Stomach (tissue), 8 donors: ENCODE measurements at regions not wholly inside any gene's neighbourhood (a gene's known extent, or its start where the extent isn't known, plus 50 kb on each side); places are given as distances from the start of the nearest gene placed in this dataset.

Experiments
- DNase-seq, 2 donors: peaks; one replicate each; pipeline versions ENCODE4 v3.0.0 to v3.0.0-alpha.2; 2013 to 2019
- H3K27ac ChIP-seq, 5 donors: fragments of 200-600 bp in 4 of 5; sonication (generic) in 4 of 5; one replicate each; pipeline ENCODE4 v1.5.1; 2013 to 2019; ENCODE audit warnings: mild to moderate bottlenecking in 1 of 5, moderate library complexity in 1 of 5
- H3K27me3 ChIP-seq, 3 donors: fragments of 200-600 bp; sonication (generic); one replicate each; pipeline ENCODE4 v1.5.1; 2017 to 2019; ENCODE audit warnings: mixed run types in 1 of 3
- H3K36me3 ChIP-seq, 4 donors: fragments of 200-600 bp; sonication (generic); 1 replicate in 3 of 4; 2 replicates in 1 of 4; pipeline ENCODE4 v1.5.1; 2016 to 2019
- H3K4me1 ChIP-seq, 4 donors: fragments of 200-600 bp; sonication (generic); one replicate each; pipeline ENCODE4 v1.5.1; 2016 to 2019
- H3K4me3 ChIP-seq, 4 donors: fragments of 200-600 bp; sonication (generic) in 3 of 4; one replicate each; pipeline ENCODE4 v1.5.1; 2016 to 2019; ENCODE audit warnings: mild to moderate bottlenecking in 1 of 4
- H3K9me3 ChIP-seq, 4 donors: fragments of 200-600 bp; sonication (generic); one replicate each; pipeline ENCODE4 v1.5.1; 2016 to 2019
- CTCF ChIP-seq, 7 experiments: fragments of 450-650 bp in 4 of 7; fragments of 200-600 bp in 3 of 7; sonication (generic) in 3 of 7; IDR thresholded peaks; one replicate each; pipeline ENCODE4 v1.5.1; 2016 to 2019; ENCODE audit warnings: antibody characterized with exemption in 7 of 7, control low read depth in 2 of 7, mild to moderate bottlenecking in 1 of 7
- EP300 ChIP-seq: sonication (generic); formaldehyde crosslinking; IDR thresholded peaks from one replicate; pipeline ENCODE4 v1.6.1; 2017; ENCODE audit warnings: antibody characterized with exemption
- POLR2A ChIP-seq, 4 donors: fragments of 450-650 bp; IDR thresholded peaks; one replicate each; pipeline ENCODE4 v1.6.1; 2016; ENCODE audit warnings: antibody characterized with exemption in 4 of 4, control low read depth in 2 of 4, mild to moderate bottlenecking in 1 of 4, moderate library complexity in 1 of 4
- POLR2AphosphoS5 ChIP-seq, 3 donors: sonication (generic); formaldehyde crosslinking; IDR thresholded peaks; one replicate each; pipeline ENCODE4 v1.6.1; 2016; ENCODE audit warnings: antibody characterized with exemption in 3 of 3
- WGBS, 5 donors: extraction: QIAGEN DNeasy Blood & Tissue Kit in 3 of 5; methylation state at CpG; one replicate each; pipeline versions ENCODE4 v1.1.5 to v1.1.7; 2013 to 2018; 5-methylcytosine and 5-hydroxymethylcytosine counted together
- intact Hi-C: fragments of 100-400 bp; cut with DNase I; formaldehyde crosslinking; loops from one replicate; pipeline ENCODE4 v1.15.1; 2023; ENCODE audit warnings: low total_unique reads
- donor health status: healthy with polysubstance abuse.
- donor health status: Bipolar disorder and iron deficiency.
- donor health status: healthy.

GRCh38 chr3:59426821-59427565 is 377.2 kb upstream of the CFAP20DC start:
- no peak for TF ChIP-seq POLR2A (IDR thresholded peaks at IDR 0.05)
- TF ChIP-seq POLR2AphosphoS5 (IDR thresholded peaks at IDR 0.05), result no peak
- TF ChIP-seq EP300, result no peak
- TF ChIP-seq CTCF (IDR thresholded peaks at IDR 0.05), result no peak
- no peaks in the 10 kb centered on the region for H3K36me3 ChIP-seq
- peaks cover 0 to 13% (median 8%) of the 10 kb centered on the region in 4 donors for H3K4me1 ChIP-seq
- H3K27ac ChIP-seq, result no peak overlapping the region
- no peak overlapping the region for H3K4me3 ChIP-seq
- 70 to 88% (median 73%) methylated on average over 10 of the region's 10 CpGs for WGBS, 5 donors
- DNase-seq, result no peak
- H3K27me3 ChIP-seq, result no peaks in the 10 kb centered on the region
- H3K9me3 ChIP-seq, result no peaks in the 10 kb centered on the region
- intact Hi-C loops, result no loop called here

GRCh38 chr3:59425942-59426341 is 376.1 kb upstream of the CFAP20DC start:
- Histone ChIP-seq H3K27ac (peak overlapping the region in 1 of 5 donors; percentile 10), H3K4me1 (peaks cover 0 to 13% (median 8%) of the 10 kb centered on the region in 4 donors), H3K9me3 (no peaks in the 10 kb centered on the region), H3K4me3 (no peak overlapping the region), H3K36me3 (no peaks in the 10 kb centered on the region), H3K27me3 (no peaks in the 10 kb centered on the region)
- no peak for TF ChIP-seq POLR2A (IDR thresholded peaks at IDR 0.05)
- TF ChIP-seq EP300, result no peak
- TF ChIP-seq POLR2AphosphoS5 (IDR thresholded peaks at IDR 0.05), result no peak
- no peak for TF ChIP-seq CTCF (IDR thresholded peaks at IDR 0.05)
- DNase-seq, result no peak
- WGBS, 5 donors, result 61 to 74% (median 71%) methylated on average over 5 of the region's 5 CpGs
- intact Hi-C loops, result no loop called here

- Histone ChIP-seq H3K36me3 (no peaks in the 10 kb centered on the region), H3K4me3 (no peak overlapping the region), H3K27me3 (no peaks in the 10 kb centered on the region), H3K9me3 (no peaks in the 10 kb centered on the region), H3K27ac (peak overlapping the region in 1 of 5 donors; percentile 44), H3K4me1 (peaks cover 0 to 13% (median 8%) of the 10 kb centered on the region in 4 donors)
- intact Hi-C loops, result no loop called here
- TF ChIP-seq POLR2AphosphoS5 (IDR thresholded peaks at IDR 0.05), result peak in 1 of 3 donors; percentile 42
- TF ChIP-seq POLR2A (IDR thresholded peaks at IDR 0.05), result no peak
- 46 to 52% (median 46%) methylated on average over 8 of the region's 8 CpGs for WGBS, 5 donors
- DNase-seq, result peak in 1 of 2 donors; percentile 18
Measured at GRCh38 chr3:59425371-59425770, 375.5 kb upstream of the CFAP20DC start.

- Histone ChIP-seq H3K4me3 (no peak overlapping the region), H3K4me1 (peaks cover 0 to 13% (median 8%) of the 10 kb centered on the region in 4 donors), H3K36me3 (no peaks in the 10 kb centered on the region), H3K9me3 (no peaks in the 10 kb centered on the region), H3K27ac (no peak overlapping the region), H3K27me3 (no peaks in the 10 kb centered on the region)
- TF ChIP-seq POLR2AphosphoS5 (IDR thresholded peaks at IDR 0.05) (no peak), POLR2A (IDR thresholded peaks at IDR 0.05) (no peak), CTCF (IDR thresholded peaks at IDR 0.05) (no peak), EP300 (no peak)
- WGBS, 5 donors, result 71 to 78% (median 78%) methylated on average over 10 of the region's 10 CpGs
- intact Hi-C loops, result no loop called here
- peak in 1 of 2 donors; percentile 30 for DNase-seq
Measured at GRCh38 chr3:59424268-59425010, 374.6 kb upstream of the CFAP20DC start.
